ENCODE measurements at regions not wholly inside any gene's neighbourhood (a gene's known extent, or its start where the extent isn't known, plus 50 kb on each side); places are given as distances from the start of the nearest gene placed in this dataset.

- Mint-ChIP-seq H3K36me3 (no peaks in the 10 kb centered on the region), H3K4me3 (no peak overlapping the region), H3K27me3 (ENCODE audit: low read depth) (no peaks in the 10 kb centered on the region), H3K27ac (no peak overlapping the region; the same call in 1 of the 2 replicates), H3K4me1 (peaks cover 25% of the 10 kb centered on the region), H3K9me3 (no peaks in the 10 kb centered on the region)
- POLR2A ChIA-PET = no interaction called here
- CTCF ChIA-PET = interaction anchor here (0.6 to 2.1 kb wide), 4 partner anchors 23 to 292 kb away, joined by 3 to 7 read pairs (median 3); no protein-coding TSS in a partner anchor
- ATAC-seq = no peak
- DNase-seq (ENCODE audit: low spot score) = no peak
- TF ChIP-seq NR3C1 (CRISPR knock-in tag; conservative IDR thresholded peaks at IDR 0.05; ENCODE audit: low read depth) (no peak), SP1 (CRISPR knock-in tag; conservative IDR thresholded peaks at IDR 0.05) (no peak), IRF1 (CRISPR knock-in tag; IDR thresholded peaks at IDR 0.05) (no peak), OVOL2 (CRISPR knock-in tag; IDR thresholded peaks at IDR 0.05; ENCODE audit: borderline replicate concordance) (no peak), GABPB1 (CRISPR knock-in tag; IDR thresholded peaks at IDR 0.05) (no peak), NR2C2 (CRISPR knock-in tag; IDR thresholded peaks at IDR 0.05) (no peak)
These were observed 168.0 kb downstream of the ALX1 start for GRCh38 chr12:85448031-85448430.

GRCh38 chr12:85448548-85449139, 168.6 kb downstream of the ALX1 start:
- DNase-seq (ENCODE audit: low spot score) = no peak
- CTCF ChIA-PET = interaction anchor here (0.6 to 2.1 kb wide), 4 partner anchors 23 to 293 kb away, joined by 3 to 7 read pairs (median 3); no protein-coding TSS in a partner anchor
- POLR2A ChIA-PET = no interaction called here
- H3K9me3 Mint-ChIP-seq = no peaks in the 10 kb centered on the region
- H3K36me3 Mint-ChIP-seq = no peaks in the 10 kb centered on the region
- ATAC-seq = no peak
- no peaks in the 10 kb centered on the region for H3K27me3 Mint-ChIP-seq (ENCODE audit: low read depth)
- H3K27ac Mint-ChIP-seq = no peak overlapping the region
- peaks cover 27% of the 10 kb centered on the region for H3K4me1 Mint-ChIP-seq
- no peak overlapping the region for H3K4me3 Mint-ChIP-seq
- TF ChIP-seq HMGA2 (CRISPR knock-in tag; IDR thresholded peaks at IDR 0.05) (0 out of 2 replicates have a peak, but pooled peaks have one; percentile 6), TEAD1 (CRISPR knock-in tag; IDR thresholded peaks at IDR 0.05) (no peak)

GRCh38 chr12:85457016-85457415, 177.0 kb downstream of the ALX1 start:
- Mint-ChIP-seq H3K4me1 (peaks cover 18% of the 10 kb centered on the region), H3K36me3 (peaks cover 4% of the 10 kb centered on the region), H3K9me3 (peaks cover 5% of the 10 kb centered on the region; the same call in 1 of the 2 replicates), H3K27me3 (ENCODE audit: low read depth) (no peaks in the 10 kb centered on the region), H3K4me3 (no peak overlapping the region), H3K27ac (no peak overlapping the region)
- DNase-seq (ENCODE audit: low spot score) (no peak), ATAC-seq (no peak)
- ChIA-PET CTCF (no interaction called here), POLR2A (no interaction called here)
- TF ChIP-seq ZNF416 (CRISPR knock-in tag; IDR thresholded peaks at IDR 0.05) (no peak), TEAD4 (CRISPR knock-in tag; IDR thresholded peaks at IDR 0.05) (no peak), E2F4 (CRISPR knock-in tag; IDR thresholded peaks at IDR 0.05; ENCODE audit: borderline replicate concordance, low read depth) (no peak), ZNF532 (CRISPR knock-in tag; IDR thresholded peaks at IDR 0.05; ENCODE audit: borderline replicate concordance) (no peak), GABPB1 (CRISPR knock-in tag; IDR thresholded peaks at IDR 0.05) (no peak), GTF2I (CRISPR knock-in tag; conservative IDR thresholded peaks at IDR 0.05) (no peak), ATF2 (CRISPR knock-in tag; IDR thresholded peaks at IDR 0.05; ENCODE audit: borderline replicate concordance, low read depth) (no peak), CREB1 (CRISPR knock-in tag; IDR thresholded peaks at IDR 0.05) (no peak), NFE2L1 (CRISPR knock-in tag; IDR thresholded peaks at IDR 0.05) (no peak), JUN (CRISPR knock-in tag; IDR thresholded peaks at IDR 0.05) (no peak), PRRX2 (CRISPR knock-in tag; IDR thresholded peaks at IDR 0.05) (no peak), ZNF671 (CRISPR knock-in tag; IDR thresholded peaks at IDR 0.05) (no peak), ZSCAN18 (CRISPR knock-in tag; IDR thresholded peaks at IDR 0.05) (no peak), OVOL2 (CRISPR knock-in tag; IDR thresholded peaks at IDR 0.05; ENCODE audit: borderline replicate concordance) (no peak), FOXP1 (CRISPR knock-in tag; IDR thresholded peaks at IDR 0.05; ENCODE audit: borderline replicate concordance) (no peak), FOXJ3 (CRISPR knock-in tag; IDR thresholded peaks at IDR 0.05; ENCODE audit: borderline replicate concordance) (no peak), ZBTB21 (CRISPR knock-in tag; IDR thresholded peaks at IDR 0.05; ENCODE audit: borderline replicate concordance) (no peak)

All from WTC11 (cell line).